Esophagus squamous epithelium (tissue), 4 donors: ENCODE measurements at regions not wholly inside any gene's neighbourhood (a gene's known extent, or its start where the extent isn't known, plus 50 kb on each side); places are given as distances from the start of the nearest gene placed in this dataset.

ENCODE experiments used
- CTCF ChIP-seq, 6 experiments: fragments of 450-650 bp in 4 of 6; fragments of 200-600 bp in 2 of 6; sonication (generic) in 2 of 6; IDR thresholded peaks; one replicate each; pipeline ENCODE4 v1.5.1; 2016 to 2019; ENCODE audit warnings: antibody characterized with exemption in 6 of 6, mild to moderate bottlenecking in 4 of 6, moderate library complexity in 4 of 6
- POLR2A ChIP-seq, 4 donors: fragments of 450-650 bp; IDR thresholded peaks; one replicate each; pipeline ENCODE4 v1.6.1; 2017; ENCODE audit warnings: antibody characterized with exemption in 4 of 4, mild to moderate bottlenecking in 4 of 4, moderate library complexity in 3 of 4

GRCh38 chr2:187615902-187616301, 61.7 kb upstream of the TFPI start:
- TF ChIP-seq CTCF (IDR thresholded peaks at IDR 0.05) (no peak), POLR2A (IDR thresholded peaks at IDR 0.05) (no peak)
